ENCODE measurements at regions not wholly inside any gene's neighbourhood (a gene's known extent, or its start where the extent isn't known, plus 50 kb on each side); places are given as distances from the start of the nearest gene placed in this dataset.

DNA sequence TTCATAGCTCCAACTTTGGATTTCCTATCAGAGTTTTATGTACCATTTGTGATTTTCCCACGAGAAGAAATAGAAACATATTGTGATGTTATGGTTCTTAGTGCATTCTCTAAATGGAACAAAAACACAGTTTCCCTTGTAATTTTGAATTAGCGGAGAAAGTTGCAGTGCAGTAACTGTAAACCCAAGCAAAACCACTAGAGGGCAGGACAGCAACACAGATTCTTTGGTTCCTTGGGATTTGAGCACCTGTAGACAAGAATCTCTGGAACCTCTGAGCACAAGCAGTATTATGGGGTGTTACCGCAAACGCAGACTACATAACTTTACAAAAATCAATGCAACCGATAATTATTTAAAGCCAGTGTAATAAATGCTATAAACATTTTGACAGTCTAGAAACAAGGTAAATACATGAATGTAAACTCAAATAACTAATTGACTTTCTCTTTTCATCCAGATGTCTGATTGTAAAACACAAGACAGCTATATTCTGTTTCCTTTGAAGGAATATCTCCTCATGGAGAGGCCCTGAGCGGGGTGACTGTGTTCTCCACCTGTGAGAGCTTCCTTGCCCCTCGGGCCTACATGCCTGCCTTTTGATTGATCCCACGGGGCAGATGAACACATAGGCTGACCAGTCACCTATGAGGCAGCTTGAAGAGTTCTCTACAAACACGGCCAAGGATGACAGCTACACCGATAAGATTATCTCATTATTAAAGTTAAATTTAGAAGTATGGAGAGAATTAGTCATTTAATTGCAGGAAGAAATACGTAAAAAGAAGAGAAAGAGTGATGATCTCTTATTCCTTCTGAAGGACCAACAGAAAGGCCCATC, 67.5 kb upstream of the COL21A1 start:
- H2BK20ac ChIP-seq (ENCODE audit: low read depth, low read length): no peak overlapping the region
- H2AK5ac ChIP-seq (ENCODE audit: low read depth, low read length): no peak overlapping the region
- peaks cover 2% of the 10 kb centered on the region; the same call in 1 of the 2 replicates for H3K4me1 ChIP-seq (ENCODE audit: control insufficient read depth, insufficient read depth, low read length)
- no peak overlapping the region for H3K23ac ChIP-seq (ENCODE audit: low read depth, low read length)
- no peak overlapping the region for H3K9ac ChIP-seq (ENCODE audit: low read depth, low read length)
- no peak overlapping the region for H2AK9ac ChIP-seq (replicated peaks; ENCODE audit: low read depth, low read length, poor library complexity)
- no peaks in the 10 kb centered on the region for H3K9me3 ChIP-seq (ENCODE audit: control insufficient read depth, insufficient read depth, low read length)
- H3K79me1 ChIP-seq (ENCODE audit: low read depth in 1 of 2, low read length in 2 of 2): no peaks in the 10 kb centered on the region
- dilution Hi-C loops (cut with HindIII; ENCODE audit: low sequenced_read_pairs, unreplicated experiment) (no loop called here), intact Hi-C loops (cut with micrococcal nuclease) (loop anchor here (2.0 kb wide), 2 partner anchors 44 to 278 kb away; no protein-coding TSS in a partner anchor), in situ Hi-C loops (cut with MboI; ENCODE audit: low sequenced_read_pairs) (no loop called here)
- H2BK15ac ChIP-seq (ENCODE audit: low read depth, low read length): no peak overlapping the region
- H3K4me2 ChIP-seq (ENCODE audit: low read depth, low read length): no peak overlapping the region
- 100% methylated on average over 1 of the region's 11 CpGs; no CpG with 5 or more reads in 1 of the 2 experiments for WGBS, 2 experiments (ENCODE audit: extremely low coverage in 2 of 2, insufficient read length in 1 of 2)
- H4K91ac ChIP-seq (ENCODE audit: insufficient read depth, low read depth, low read length): no peak overlapping the region
- no peaks in the 10 kb centered on the region for H4K20me1 ChIP-seq (ENCODE audit: insufficient read depth, low read length)
- H3K36me3 ChIP-seq (ENCODE audit: control insufficient read depth, insufficient read depth, low read length): no peaks in the 10 kb centered on the region
- H3K27ac ChIP-seq (ENCODE audit: insufficient read depth, low read length): no peak overlapping the region
- no peak overlapping the region for H2AFZ ChIP-seq (replicated peaks; ENCODE audit: low read length, poor library complexity)
- H3K4me3 ChIP-seq (ENCODE audit: insufficient read depth, low read depth, low read length): no peak overlapping the region
- H4K5ac ChIP-seq (ENCODE audit: low read depth, low read length): no peak overlapping the region
- H3K56ac ChIP-seq (ENCODE audit: extremely low read depth, insufficient read depth, low read length): no peak overlapping the region
- no peak overlapping the region for H4K8ac ChIP-seq (ENCODE audit: low read depth in 2 of 2, low read length in 2 of 2)
- no peaks in the 10 kb centered on the region; the same call in 1 of the 2 replicates for H3K27me3 ChIP-seq (ENCODE audit: control insufficient read depth, insufficient read depth, low read length)
- BruUV-seq (replicated peaks): no TSS peak
- H3K4ac ChIP-seq (ENCODE audit: low read depth, low read length): no peak overlapping the region
- ChIA-PET CTCF (interaction anchor here (0.7 to 1.2 kb wide), 3 partner anchors 16 to 242 kb away, joined by 3 read pairs; no protein-coding TSS in a partner anchor), POLR2A (ENCODE audit: unreplicated experiment) (interaction anchor here (0.6 kb wide), 1 partner anchor 9 kb away, joined by 3 read pairs; no protein-coding TSS in a partner anchor)
- no peak overlapping the region for H2BK120ac ChIP-seq (ENCODE audit: low read depth, low read length)
- H2BK5ac ChIP-seq (ENCODE audit: low read depth, low read length, poor library complexity, severe bottlenecking): no peak overlapping the region
- no peak overlapping the region for H3K14ac ChIP-seq (replicated peaks; ENCODE audit: low read depth, low read length)
- H3K18ac ChIP-seq (ENCODE audit: low read depth, low read length): no peak overlapping the region
- ATAC-seq (ENCODE audit: low read depth) (peak; percentile 77), DNase-seq (peak; percentile 50)
- no peaks in the 10 kb centered on the region for H3K9me1 ChIP-seq (ENCODE audit: insufficient read depth, low read length)
- TF ChIP-seq RCOR1 (IDR thresholded peaks at IDR 0.05; ENCODE audit: insufficient replicate concordance, low read length): no peak
- TF ChIP-seq, protein P1, sequence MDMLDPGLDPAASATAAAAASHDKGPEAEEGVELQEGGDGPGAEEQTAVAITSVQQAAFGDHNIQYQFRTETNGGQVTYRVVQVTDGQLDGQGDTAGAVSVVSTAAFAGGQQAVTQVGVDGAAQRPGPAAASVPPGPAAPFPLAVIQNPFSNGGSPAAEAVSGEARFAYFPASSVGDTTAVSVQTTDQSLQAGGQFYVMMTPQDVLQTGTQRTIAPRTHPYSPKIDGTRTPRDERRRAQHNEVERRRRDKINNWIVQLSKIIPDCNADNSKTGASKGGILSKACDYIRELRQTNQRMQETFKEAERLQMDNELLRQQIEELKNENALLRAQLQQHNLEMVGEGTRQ (IDR thresholded peaks at IDR 0.05; ENCODE audit: low read depth, low read length): no peak
- no peak for TF ChIP-seq CEBPB (IDR thresholded peaks at IDR 0.05; ENCODE audit: low read depth, low read length)
- TF ChIP-seq SMC3 (IDR thresholded peaks at IDR 0.05; ENCODE audit: low read depth, low read length): peak; percentile 65
- no peak for TF ChIP-seq MAFK (IDR thresholded peaks at IDR 0.05; ENCODE audit: low read depth, low read length)
- TF ChIP-seq, protein P2, sequence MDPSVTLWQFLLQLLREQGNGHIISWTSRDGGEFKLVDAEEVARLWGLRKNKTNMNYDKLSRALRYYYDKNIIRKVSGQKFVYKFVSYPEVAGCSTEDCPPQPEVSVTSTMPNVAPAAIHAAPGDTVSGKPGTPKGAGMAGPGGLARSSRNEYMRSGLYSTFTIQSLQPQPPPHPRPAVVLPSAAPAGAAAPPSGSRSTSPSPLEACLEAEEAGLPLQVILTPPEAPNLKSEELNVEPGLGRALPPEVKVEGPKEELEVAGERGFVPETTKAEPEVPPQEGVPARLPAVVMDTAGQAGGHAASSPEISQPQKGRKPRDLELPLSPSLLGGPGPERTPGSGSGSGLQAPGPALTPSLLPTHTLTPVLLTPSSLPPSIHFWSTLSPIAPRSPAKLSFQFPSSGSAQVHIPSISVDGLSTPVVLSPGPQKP (IDR thresholded peaks at IDR 0.05; ENCODE audit: borderline replicate concordance, low read depth, low read length): no peak
- TF ChIP-seq RAD21 (IDR thresholded peaks at IDR 0.05; ENCODE audit: low read length): peak; percentile 87
- TF ChIP-seq MAZ (IDR thresholded peaks at IDR 0.05; ENCODE audit: borderline replicate concordance, low read depth, low read length): no peak
- no peak for TF ChIP-seq RFX5 (IDR thresholded peaks at IDR 0.05; ENCODE audit: low read depth, low read length)
- TF ChIP-seq MXI1 (IDR thresholded peaks at IDR 0.05; ENCODE audit: borderline replicate concordance, low read depth, low read length): no peak
- no peak for TF ChIP-seq FOS (IDR thresholded peaks at IDR 0.05; ENCODE audit: low read depth, low read length)
- no peak for TF ChIP-seq CHD1 (IDR thresholded peaks at IDR 0.05; ENCODE audit: low read depth, low read length)
- TF ChIP-seq BHLHE40 (IDR thresholded peaks at IDR 0.05; ENCODE audit: low read depth, low read length): no peak
- TF ChIP-seq CTCF (conservative IDR thresholded peaks at IDR 0.05; ENCODE audit: low read depth, low read length): peak; percentile 77

Data from IMR-90 (cell line).